ENCODE measurements at regions not wholly inside any gene's neighbourhood (a gene's known extent, or its start where the extent isn't known, plus 50 kb on each side); places are given as distances from the start of the nearest gene placed in this dataset.

DNA sequence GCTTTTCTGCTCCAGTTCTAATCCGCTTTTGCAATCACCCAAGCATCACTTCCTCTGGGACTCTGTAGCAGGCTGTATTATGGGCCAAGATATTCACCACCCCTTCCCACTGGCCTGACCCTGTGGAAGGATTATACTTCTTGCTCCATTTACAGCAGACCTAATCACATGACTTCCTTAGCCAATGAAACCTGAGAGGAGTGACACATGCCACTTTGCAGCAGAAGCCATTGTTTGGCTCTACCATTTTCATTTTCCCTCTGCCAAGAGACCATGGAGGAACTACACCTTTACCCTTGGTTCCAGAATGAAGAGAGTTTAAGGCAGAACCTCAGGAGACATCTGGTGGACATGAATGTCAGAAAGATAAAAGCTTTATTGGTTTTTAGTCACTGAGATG is 134.9 kb upstream of the HSD17B12 start:
- H3K9me3 ChIP-seq (ENCODE audit: control insufficient read depth, insufficient read depth, low read length) = no peaks in the 10 kb centered on the region
- H3K56ac ChIP-seq (ENCODE audit: extremely low read depth, insufficient read depth, low read length) = no peak overlapping the region
- no peak overlapping the region for H2AK9ac ChIP-seq (replicated peaks; ENCODE audit: low read depth, low read length, poor library complexity)
- no peaks in the 10 kb centered on the region for H3K4me1 ChIP-seq (ENCODE audit: control insufficient read depth, insufficient read depth, low read length)
- no peak overlapping the region for H3K4me2 ChIP-seq (ENCODE audit: low read depth, low read length)
- no peak overlapping the region for H2BK20ac ChIP-seq (ENCODE audit: low read depth, low read length)
- dilution Hi-C loops (cut with HindIII; ENCODE audit: low sequenced_read_pairs, unreplicated experiment) = no loop called here
- intact Hi-C loops (cut with micrococcal nuclease) = no loop called here
- H3K14ac ChIP-seq (replicated peaks; ENCODE audit: low read depth, low read length) = no peak overlapping the region
- H2AK5ac ChIP-seq (ENCODE audit: low read depth, low read length) = no peak overlapping the region
- no peaks in the 10 kb centered on the region for H3K36me3 ChIP-seq (ENCODE audit: control insufficient read depth, insufficient read depth, low read length)
- no peak overlapping the region for H2BK5ac ChIP-seq (ENCODE audit: low read depth, low read length, poor library complexity, severe bottlenecking)
- H3K18ac ChIP-seq (ENCODE audit: low read depth, low read length) = no peak overlapping the region
- no peak for ATAC-seq (ENCODE audit: low read depth)
- no peak for DNase-seq
- TF ChIP-seq MAFK (IDR thresholded peaks at IDR 0.05; ENCODE audit: low read depth, low read length) = no peak
- TF ChIP-seq, protein P1, sequence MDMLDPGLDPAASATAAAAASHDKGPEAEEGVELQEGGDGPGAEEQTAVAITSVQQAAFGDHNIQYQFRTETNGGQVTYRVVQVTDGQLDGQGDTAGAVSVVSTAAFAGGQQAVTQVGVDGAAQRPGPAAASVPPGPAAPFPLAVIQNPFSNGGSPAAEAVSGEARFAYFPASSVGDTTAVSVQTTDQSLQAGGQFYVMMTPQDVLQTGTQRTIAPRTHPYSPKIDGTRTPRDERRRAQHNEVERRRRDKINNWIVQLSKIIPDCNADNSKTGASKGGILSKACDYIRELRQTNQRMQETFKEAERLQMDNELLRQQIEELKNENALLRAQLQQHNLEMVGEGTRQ (IDR thresholded peaks at IDR 0.05; ENCODE audit: low read depth, low read length) = no peak
- TF ChIP-seq FOS (IDR thresholded peaks at IDR 0.05; ENCODE audit: low read depth, low read length) = no peak
- no peak for TF ChIP-seq CHD1 (IDR thresholded peaks at IDR 0.05; ENCODE audit: low read depth, low read length)
- TF ChIP-seq BHLHE40 (IDR thresholded peaks at IDR 0.05; ENCODE audit: low read depth, low read length) = no peak
- TF ChIP-seq RCOR1 (IDR thresholded peaks at IDR 0.05; ENCODE audit: insufficient replicate concordance, low read length) = no peak
- TF ChIP-seq CEBPB (IDR thresholded peaks at IDR 0.05; ENCODE audit: low read depth, low read length) = no peak
- TF ChIP-seq, protein P2, sequence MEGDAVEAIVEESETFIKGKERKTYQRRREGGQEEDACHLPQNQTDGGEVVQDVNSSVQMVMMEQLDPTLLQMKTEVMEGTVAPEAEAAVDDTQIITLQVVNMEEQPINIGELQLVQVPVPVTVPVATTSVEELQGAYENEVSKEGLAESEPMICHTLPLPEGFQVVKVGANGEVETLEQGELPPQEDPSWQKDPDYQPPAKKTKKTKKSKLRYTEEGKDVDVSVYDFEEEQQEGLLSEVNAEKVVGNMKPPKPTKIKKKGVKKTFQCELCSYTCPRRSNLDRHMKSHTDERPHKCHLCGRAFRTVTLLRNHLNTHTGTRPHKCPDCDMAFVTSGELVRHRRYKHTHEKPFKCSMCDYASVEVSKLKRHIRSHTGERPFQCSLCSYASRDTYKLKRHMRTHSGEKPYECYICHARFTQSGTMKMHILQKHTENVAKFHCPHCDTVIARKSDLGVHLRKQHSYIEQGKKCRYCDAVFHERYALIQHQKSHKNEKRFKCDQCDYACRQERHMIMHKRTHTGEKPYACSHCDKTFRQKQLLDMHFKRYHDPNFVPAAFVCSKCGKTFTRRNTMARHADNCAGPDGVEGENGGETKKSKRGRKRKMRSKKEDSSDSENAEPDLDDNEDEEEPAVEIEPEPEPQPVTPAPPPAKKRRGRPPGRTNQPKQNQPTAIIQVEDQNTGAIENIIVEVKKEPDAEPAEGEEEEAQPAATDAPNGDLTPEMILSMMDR (conservative IDR thresholded peaks at IDR 0.05; ENCODE audit: low read depth, low read length) = no peak
- no peak for TF ChIP-seq NFE2L2 (IDR thresholded peaks at IDR 0.05; ENCODE audit: low read depth, low read length)
- TF ChIP-seq SMC3 (IDR thresholded peaks at IDR 0.05; ENCODE audit: low read depth, low read length) = no peak
- CTCF ChIA-PET = no interaction called here
- no peak overlapping the region for H2AFZ ChIP-seq (replicated peaks; ENCODE audit: low read length, poor library complexity)
- no peaks in the 10 kb centered on the region for H4K20me1 ChIP-seq (ENCODE audit: insufficient read depth, low read length)
- no TSS peak for BruUV-seq (replicated peaks)
- no peak overlapping the region for H3K27ac ChIP-seq (ENCODE audit: insufficient read depth, low read length)
- in situ Hi-C loops (cut with MboI; ENCODE audit: low sequenced_read_pairs) = no loop called here
- POLR2A ChIA-PET (ENCODE audit: unreplicated experiment) = no interaction called here
- no peak overlapping the region for H3K9ac ChIP-seq (ENCODE audit: low read depth, low read length)
- H4K8ac ChIP-seq (ENCODE audit: low read depth in 2 of 2, low read length in 2 of 2) = no peak overlapping the region
- no peak overlapping the region for H2BK120ac ChIP-seq (ENCODE audit: low read depth, low read length)
- WGBS, 2 experiments (ENCODE audit: extremely low coverage in 2 of 2, insufficient read length in 1 of 2) = no CpG with 5 or more reads among the region's 1 CpG
- no peak overlapping the region for H3K4me3 ChIP-seq (ENCODE audit: insufficient read depth, low read depth, low read length)
- no peaks in the 10 kb centered on the region for H3K79me1 ChIP-seq (ENCODE audit: low read depth in 1 of 2, low read length in 2 of 2)
- no peak overlapping the region for H4K91ac ChIP-seq (ENCODE audit: insufficient read depth, low read depth, low read length)
- H3K27me3 ChIP-seq (ENCODE audit: control insufficient read depth, insufficient read depth, low read length) = peaks cover 32% of the 10 kb centered on the region
- H2BK15ac ChIP-seq (ENCODE audit: low read depth, low read length) = no peak overlapping the region
- H4K5ac ChIP-seq (ENCODE audit: low read depth, low read length) = no peak overlapping the region
- H3K4ac ChIP-seq (ENCODE audit: low read depth, low read length) = no peak overlapping the region
- H3K9me1 ChIP-seq (ENCODE audit: insufficient read depth, low read length) = no peaks in the 10 kb centered on the region
- H3K23ac ChIP-seq (ENCODE audit: low read depth, low read length) = no peak overlapping the region

All from IMR-90 (cell line).